ENCODE measurements at regions not wholly inside any gene's neighbourhood (a gene's known extent, or its start where the extent isn't known, plus 50 kb on each side); places are given as distances from the start of the nearest gene placed in this dataset.

GRCh38 chr20:6685626-6686025 lies 81.9 kb upstream of the BMP2 start:
- BruUV-seq (replicated peaks) = no TSS peak
- DNase-seq (ENCODE audit: low read depth, low spot score) = no peak
- Histone ChIP-seq H4K20me1 (ENCODE audit: insufficient read depth) (no peaks in the 10 kb centered on the region), H3K79me2 (ENCODE audit: insufficient read depth, low read length) (no peaks in the 10 kb centered on the region), H3K36me3 (ENCODE audit: control insufficient read depth in 1 of 2, insufficient read depth in 2 of 2, low read length in 2 of 2) (no peaks in the 10 kb centered on the region), H3K27ac (ENCODE audit: low read depth, low read length) (no peak overlapping the region), H3K4me2 (ENCODE audit: low read length) (no peak overlapping the region), H3K4me3 (replicated peaks in 1 of 2; ENCODE audit: low read depth in 1 of 2, low read length in 2 of 2) (no peak overlapping the region), H3K9ac (ENCODE audit: low read length) (no peak overlapping the region), H3K9me2 (ENCODE audit: insufficient read depth) (no peaks in the 10 kb centered on the region), H3K9me3 (ENCODE audit: control insufficient read depth in 1 of 2, insufficient read depth in 1 of 2, low read depth in 1 of 2, low read length in 2 of 2) (peaks cover 0 to 5% of the 10 kb centered on the region in 2 experiments; a peak in 2 of 4 replicates), H3K27me3 (ENCODE audit: insufficient read depth, low read length) (no peaks in the 10 kb centered on the region), H2AFZ (ENCODE audit: low read depth, low read length, poor library complexity, severe bottlenecking) (no peak overlapping the region), H3K4me1 (ENCODE audit: control insufficient read depth in 1 of 2, insufficient read depth in 2 of 2, low read length in 2 of 2) (no peaks in the 10 kb centered on the region)
- no peak for ATAC-seq
- ChIA-PET POLR2A (no interaction called here), RAD21 (ENCODE audit: low non-redundant PET in 1 of 2, low total read pairs in 2 of 2, uncharacterized antibody in 2 of 2, unreplicated experiment in 2 of 2) (no interaction called here), CTCF (no interaction called here)
- no peak for TF ChIP-seq SRF (IDR thresholded peaks at IDR 0.05; ENCODE audit: low read depth)
- intact Hi-C loops (cut with micrococcal nuclease) = no loop called here

GRCh38 chr20:6685181-6685582 lies 82.3 kb upstream of the BMP2 start:
- H3K9ac ChIP-seq (ENCODE audit: low read length) = no peak overlapping the region
- no peak overlapping the region for H3K4me3 ChIP-seq (replicated peaks in 1 of 2; ENCODE audit: low read depth in 1 of 2, low read length in 2 of 2)
- H3K4me2 ChIP-seq (ENCODE audit: low read length) = no peak overlapping the region
- no peaks in the 10 kb centered on the region for H4K20me1 ChIP-seq (ENCODE audit: insufficient read depth)
- RAD21 ChIA-PET (ENCODE audit: low non-redundant PET in 1 of 2, low total read pairs in 2 of 2, uncharacterized antibody in 2 of 2, unreplicated experiment in 2 of 2) = no interaction called here
- H3K4me1 ChIP-seq (ENCODE audit: control insufficient read depth in 1 of 2, insufficient read depth in 2 of 2, low read length in 2 of 2) = no peaks in the 10 kb centered on the region
- POLR2A ChIA-PET = no interaction called here
- no peaks in the 10 kb centered on the region for H3K27me3 ChIP-seq (ENCODE audit: insufficient read depth, low read length)
- no peaks in the 10 kb centered on the region for H3K79me2 ChIP-seq (ENCODE audit: insufficient read depth, low read length)
- CTCF ChIA-PET = no interaction called here
- no peak overlapping the region for H3K27ac ChIP-seq (ENCODE audit: low read depth, low read length)
- peak; percentile 4 for DNase-seq (ENCODE audit: low read depth, low spot score)
- no peaks in the 10 kb centered on the region for H3K9me2 ChIP-seq (ENCODE audit: insufficient read depth)
- intact Hi-C loops (cut with micrococcal nuclease) = no loop called here
- H3K36me3 ChIP-seq (ENCODE audit: control insufficient read depth in 1 of 2, insufficient read depth in 2 of 2, low read length in 2 of 2) = no peaks in the 10 kb centered on the region
- peaks cover 0 to 6% of the 10 kb centered on the region in 2 experiments; a peak in 2 of 4 replicates for H3K9me3 ChIP-seq (ENCODE audit: control insufficient read depth in 1 of 2, insufficient read depth in 1 of 2, low read depth in 1 of 2, low read length in 2 of 2)
- ATAC-seq = no peak
- BruUV-seq (replicated peaks) = no TSS peak
- TF ChIP-seq MAX (IDR thresholded peaks at IDR 0.05) = no peak
- TF ChIP-seq FOSL1 (IDR thresholded peaks at IDR 0.05; ENCODE audit: low read depth) = no peak
- TF ChIP-seq SP1 (IDR thresholded peaks at IDR 0.05; ENCODE audit: low read depth) = no peak
- TF ChIP-seq RAD21 (IDR thresholded peaks at IDR 0.05; ENCODE audit: low read depth) = no peak
- no peak for TF ChIP-seq EZH2 (IDR thresholded peaks at IDR 0.05)
- no peak for TF ChIP-seq REST (IDR thresholded peaks at IDR 0.05; ENCODE audit: low read depth)
- TF ChIP-seq CTCF (IDR thresholded peaks at IDR 0.05 in 2 of 3, conservative IDR thresholded peaks at IDR 0.05 in 1 of 3; ENCODE audit: borderline replicate concordance in 1 of 3, insufficient read depth in 1 of 3, low read depth in 2 of 3, low read length in 2 of 3) = no peak
- no peak for TF ChIP-seq EGR1 (IDR thresholded peaks at IDR 0.05; ENCODE audit: low read depth)
- no peak for TF ChIP-seq EZH2phosphoT487 (IDR thresholded peaks at IDR 0.05; ENCODE audit: borderline replicate concordance)
- no peak for TF ChIP-seq ZFX (IDR thresholded peaks at IDR 0.05)
- no peak for TF ChIP-seq ELF1 (IDR thresholded peaks at IDR 0.05; ENCODE audit: borderline replicate concordance, low read depth)
- TF ChIP-seq CEBPB (IDR thresholded peaks at IDR 0.05; ENCODE audit: low read depth) = no peak
- no peak for TF ChIP-seq YY1 (IDR thresholded peaks at IDR 0.05; ENCODE audit: extremely low read depth, insufficient replicate concordance, low read depth, low read length)
- TF ChIP-seq POLR2A (IDR thresholded peaks at IDR 0.05; ENCODE audit: borderline replicate concordance, extremely low read depth, insufficient read depth, insufficient read length) = no peak
- TF ChIP-seq POLR2AphosphoS5 (IDR thresholded peaks at IDR 0.05; ENCODE audit: low read depth, low read length) = no peak
- H2AFZ ChIP-seq (ENCODE audit: low read depth, low read length, poor library complexity, severe bottlenecking) = no peak overlapping the region

Measured in HCT116 (cell line).